HL-60 (cell line): ENCODE measurements at regions not wholly inside any gene's neighbourhood (a gene's known extent, or its start where the extent isn't known, plus 50 kb on each side); places are given as distances from the start of the nearest gene placed in this dataset.

ENCODE experiments used
- GABPA ChIP-seq: IDR thresholded peaks from 2 replicates; pipeline ENCODE4 v1.6.1; 2012; ENCODE audit warnings: low read depth
- POLR2AphosphoS5 ChIP-seq: IDR thresholded peaks from 2 replicates; pipeline ENCODE4 v1.6.1; 2012; ENCODE audit warnings: low read depth
- SPI1 ChIP-seq: IDR thresholded peaks from 2 replicates; pipeline ENCODE4 v1.6.1; 2012; ENCODE audit warnings: low read depth, mild to moderate bottlenecking, borderline replicate concordance
- TF ChIP-seq, protein P1 (sequence below): IDR thresholded peaks from one replicate; pipeline ENCODE4 v1.5.1; 2011; ENCODE audit warnings: low read length, control low read depth, inconsistent platforms; ENCODE audit not compliant: insufficient read depth

DNA sequence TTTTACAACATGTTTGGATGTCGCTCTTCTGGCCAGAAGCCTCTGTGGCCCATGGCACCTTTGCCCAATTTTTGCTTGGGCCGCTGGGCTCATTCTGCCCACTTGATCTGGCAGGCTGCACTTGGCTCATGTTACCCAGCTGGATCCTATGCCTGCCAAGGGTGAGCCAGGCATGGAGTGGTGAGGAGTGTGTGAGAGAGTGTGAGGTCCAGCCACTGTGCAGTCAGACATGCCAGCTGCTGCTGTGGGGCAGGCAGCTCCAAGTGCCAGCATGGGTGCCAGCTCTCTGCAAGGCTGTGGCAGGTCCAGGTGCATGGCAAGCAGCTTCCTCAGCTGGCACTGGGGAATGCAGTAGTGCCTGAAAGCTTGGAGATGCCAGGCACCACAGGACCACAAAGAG lies 71.0 kb downstream of the EBNA1BP2 start:
- TF ChIP-seq POLR2AphosphoS5: no peak
- TF ChIP-seq, protein P1, sequence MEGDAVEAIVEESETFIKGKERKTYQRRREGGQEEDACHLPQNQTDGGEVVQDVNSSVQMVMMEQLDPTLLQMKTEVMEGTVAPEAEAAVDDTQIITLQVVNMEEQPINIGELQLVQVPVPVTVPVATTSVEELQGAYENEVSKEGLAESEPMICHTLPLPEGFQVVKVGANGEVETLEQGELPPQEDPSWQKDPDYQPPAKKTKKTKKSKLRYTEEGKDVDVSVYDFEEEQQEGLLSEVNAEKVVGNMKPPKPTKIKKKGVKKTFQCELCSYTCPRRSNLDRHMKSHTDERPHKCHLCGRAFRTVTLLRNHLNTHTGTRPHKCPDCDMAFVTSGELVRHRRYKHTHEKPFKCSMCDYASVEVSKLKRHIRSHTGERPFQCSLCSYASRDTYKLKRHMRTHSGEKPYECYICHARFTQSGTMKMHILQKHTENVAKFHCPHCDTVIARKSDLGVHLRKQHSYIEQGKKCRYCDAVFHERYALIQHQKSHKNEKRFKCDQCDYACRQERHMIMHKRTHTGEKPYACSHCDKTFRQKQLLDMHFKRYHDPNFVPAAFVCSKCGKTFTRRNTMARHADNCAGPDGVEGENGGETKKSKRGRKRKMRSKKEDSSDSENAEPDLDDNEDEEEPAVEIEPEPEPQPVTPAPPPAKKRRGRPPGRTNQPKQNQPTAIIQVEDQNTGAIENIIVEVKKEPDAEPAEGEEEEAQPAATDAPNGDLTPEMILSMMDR: no peak
- TF ChIP-seq GABPA: no peak
- TF ChIP-seq SPI1: no peak
